Dedifferentiated amniotic fluid mesenchymal stem cell (primary cell): ENCODE measurements at regions not wholly inside any gene's neighbourhood (a gene's known extent, or its start where the extent isn't known, plus 50 kb on each side); places are given as distances from the start of the nearest gene placed in this dataset.
A peak's percentile ranks its signal among the peaks of the same experiment; 100 is the strongest.

Source experiments
- DNase-seq: peaks from one replicate; pipeline ENCODE4 v3.0.0-alpha.2; 2016; ENCODE audit errors: extremely low spot score

GRCh38 chr2:199025146-199025545 lies 432.6 kb downstream of the SATB2 start:
- DNase-seq = no peak

- no peak for DNase-seq
Measured at GRCh38 chr2:199024224-199024623, 433.5 kb downstream of the SATB2 start.

- no peak for DNase-seq
Measured at GRCh38 chr2:199019898-199020507, 437.7 kb downstream of the SATB2 start.

GRCh38 chr2:199018826-199019225 lies 438.9 kb downstream of the SATB2 start:
- DNase-seq = no peak

GRCh38 chr2:199015072-199015471 lies 442.7 kb downstream of the SATB2 start:
- no peak for DNase-seq

- DNase-seq = no peak
Measured at GRCh38 chr2:199014226-199014625, 443.5 kb downstream of the SATB2 start.

- no peak for DNase-seq
Measured at GRCh38 chr2:199011908-199012307, 445.8 kb downstream of the SATB2 start.

- DNase-seq = no peak
Measured at GRCh38 chr2:198994678-198995077, 463.1 kb downstream of the SATB2 start.

GRCh38 chr2:198991431-198991830 lies 466.3 kb downstream of the SATB2 start:
- DNase-seq = no peak

- DNase-seq = no peak
Measured at GRCh38 chr2:198975779-198976178, 482.0 kb downstream of the SATB2 start.

- DNase-seq = no peak
Measured at GRCh38 chr2:198973785-198974184, 484.0 kb downstream of the SATB2 start.

GRCh38 chr2:198973181-198973580 lies 484.6 kb downstream of the SATB2 start:
- no peak for DNase-seq

GRCh38 chr2:198968545-198968944 lies 489.2 kb downstream of the SATB2 start:
- no peak for DNase-seq

GRCh38 chr2:198966269-198966668 lies 491.5 kb downstream of the SATB2 start:
- DNase-seq = no peak

GRCh38 chr2:198961547-198961946 lies 496.2 kb downstream of the SATB2 start:
- DNase-seq = no peak

GRCh38 chr2:198957181-198957580 lies 500.6 kb downstream of the SATB2 start:
- DNase-seq = peak; percentile 40

GRCh38 chr2:198953328-198953727 lies 504.4 kb downstream of the SATB2 start:
- DNase-seq = no peak

- no peak for DNase-seq
Measured at GRCh38 chr2:198950803-198951202, 506.9 kb downstream of the SATB2 start.

- DNase-seq = no peak
Measured at GRCh38 chr2:198945496-198945895, 512.2 kb downstream of the SATB2 start.

- no peak for DNase-seq
Measured at GRCh38 chr2:198930170-198930569, 527.6 kb downstream of the SATB2 start.

- DNase-seq = no peak
Measured at GRCh38 chr2:198928026-198928425, 529.7 kb downstream of the SATB2 start.

- no peak for DNase-seq
Measured at GRCh38 chr2:198917926-198918720, 539.6 kb downstream of the SATB2 start.

- DNase-seq = no peak
Measured at GRCh38 chr2:198917275-198917674, 540.5 kb downstream of the SATB2 start.
